ENCODE measurements at regions not wholly inside any gene's neighbourhood (a gene's known extent, or its start where the extent isn't known, plus 50 kb on each side); places are given as distances from the start of the nearest gene placed in this dataset.

DNA sequence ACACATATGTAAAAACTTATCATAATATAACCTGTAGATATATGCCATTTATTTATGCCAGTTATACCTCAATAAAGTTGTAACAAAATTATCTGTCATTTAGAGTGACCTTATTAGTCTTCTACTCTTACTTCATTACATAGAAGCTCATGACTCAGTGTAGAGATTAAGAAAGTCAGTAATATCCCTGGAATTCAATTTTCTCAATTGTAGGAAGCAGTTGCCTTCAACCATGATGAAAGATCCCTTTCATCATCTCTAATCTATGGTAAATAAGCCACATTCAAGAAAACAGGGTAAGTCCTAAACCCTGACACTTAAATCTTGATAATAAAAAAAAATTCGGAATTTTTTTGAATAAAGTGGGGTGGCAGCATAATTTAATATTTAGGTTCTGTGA, 216.5 kb upstream of the PEX5L start:
- Mint-ChIP-seq H3K4me1 (ENCODE audit: insufficient read depth, unreplicated experiment) (peaks cover 22% of the 10 kb centered on the region), H3K27ac (ENCODE audit: low read depth, unreplicated experiment) (no peak overlapping the region), H3K9me3 (ENCODE audit: unreplicated experiment) (no peaks in the 10 kb centered on the region), H3K27me3 (ENCODE audit: insufficient read depth, unreplicated experiment) (no peaks in the 10 kb centered on the region), H3K36me3 (ENCODE audit: insufficient read depth, unreplicated experiment) (no peaks in the 10 kb centered on the region), H3K4me3 (ENCODE audit: unreplicated experiment) (no peak overlapping the region)
- BruUV-seq (replicated peaks) = no TSS peak
- TF ChIP-seq CTCF (IDR thresholded peaks at IDR 0.05; ENCODE audit: unreplicated experiment) = no peak
- ChIA-PET POLR2A (no interaction called here), CTCF (no interaction called here)
- intact Hi-C loops (cut with micrococcal nuclease) = no loop called here
- peak; percentile 34 for DNase-seq (ENCODE audit: unreplicated experiment)

GRCh38 chr3:180264479-180264878, 227.7 kb upstream of the PEX5L start:
- TF ChIP-seq CTCF (IDR thresholded peaks at IDR 0.05; ENCODE audit: unreplicated experiment) = no peak
- POLR2A ChIA-PET = no interaction called here

DNA sequence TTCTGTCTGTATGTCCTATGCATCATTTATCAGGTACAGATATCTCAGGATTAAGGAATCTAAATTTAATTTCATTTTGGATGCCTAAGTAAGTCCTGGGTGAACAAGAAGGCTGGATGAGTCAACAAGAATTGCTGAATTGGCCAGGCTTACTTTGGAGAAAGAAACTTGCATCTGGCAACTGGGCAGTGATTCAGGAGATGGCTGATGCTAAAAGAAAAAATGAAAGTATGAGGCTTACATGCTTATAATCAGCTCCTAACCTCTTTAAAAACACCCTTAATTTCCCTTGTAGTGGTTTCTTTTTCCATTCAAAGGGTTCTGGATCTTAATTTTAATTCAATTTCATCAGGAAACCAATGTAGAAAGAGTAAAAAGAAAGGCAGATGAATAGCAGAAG, 228.8 kb upstream of the PEX5L start:
- POLR2A ChIA-PET = interaction anchor here (0.5 kb wide), 1 partner anchor 33 kb away, joined by 3 read pairs; no protein-coding TSS in a partner anchor

More at GRCh38 chr3:180264479-180264878, 227.7 kb upstream of the PEX5L start:
- no TSS peak for BruUV-seq (replicated peaks)
- no peak overlapping the region for H3K27ac Mint-ChIP-seq (ENCODE audit: low read depth, unreplicated experiment)
- H3K4me3 Mint-ChIP-seq (ENCODE audit: unreplicated experiment) = no peak overlapping the region
- peaks cover 22% of the 10 kb centered on the region for H3K9me3 Mint-ChIP-seq (ENCODE audit: unreplicated experiment)
- peaks cover 12% of the 10 kb centered on the region for H3K4me1 Mint-ChIP-seq (ENCODE audit: insufficient read depth, unreplicated experiment)
- CTCF ChIA-PET = interaction anchor here (0.7 kb wide), 1 partner anchor 14 kb away, joined by 3 read pairs; no protein-coding TSS in a partner anchor
- no peaks in the 10 kb centered on the region for H3K27me3 Mint-ChIP-seq (ENCODE audit: insufficient read depth, unreplicated experiment)
- no peaks in the 10 kb centered on the region for H3K36me3 Mint-ChIP-seq (ENCODE audit: insufficient read depth, unreplicated experiment)
- intact Hi-C loops (cut with micrococcal nuclease) = no loop called here
- DNase-seq (ENCODE audit: unreplicated experiment) = no peak

DNA sequence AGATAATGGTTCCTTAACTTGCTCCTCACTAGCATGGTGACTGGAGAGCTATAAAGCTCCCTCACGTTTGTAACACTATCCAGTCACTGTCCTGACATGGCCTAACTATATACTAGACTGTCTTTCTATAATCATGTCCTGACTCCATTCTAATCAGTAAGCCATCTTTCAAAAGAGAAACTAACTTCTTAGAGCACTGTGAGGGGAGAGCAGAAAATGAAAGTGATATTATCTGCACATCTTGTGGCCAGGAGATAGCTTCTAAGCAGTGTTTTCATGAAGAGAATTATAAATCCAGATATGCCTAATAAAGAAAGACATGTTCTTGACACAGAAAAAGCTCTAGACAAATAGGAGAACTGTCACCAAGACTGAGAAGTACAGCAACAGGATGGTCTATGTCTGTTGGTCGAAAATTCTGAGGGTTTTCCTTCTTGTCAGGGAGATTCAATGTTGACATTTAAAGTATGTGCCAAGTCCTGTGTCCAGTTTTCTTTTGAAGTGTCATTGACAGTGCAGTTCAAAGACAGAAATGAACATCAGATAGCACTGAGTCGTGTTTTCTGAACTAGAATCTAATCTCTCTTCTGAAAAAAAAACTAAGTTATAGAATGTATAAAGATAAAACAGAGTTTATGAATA, 230.6 kb upstream of the PEX5L start:
- POLR2A ChIA-PET = no interaction called here
- intact Hi-C loops (cut with micrococcal nuclease) = no loop called here
- Mint-ChIP-seq H3K27me3 (ENCODE audit: insufficient read depth, unreplicated experiment) (no peaks in the 10 kb centered on the region), H3K9me3 (ENCODE audit: unreplicated experiment) (peaks cover 8% of the 10 kb centered on the region), H3K36me3 (ENCODE audit: insufficient read depth, unreplicated experiment) (no peaks in the 10 kb centered on the region), H3K4me1 (ENCODE audit: insufficient read depth, unreplicated experiment) (peaks cover 12% of the 10 kb centered on the region), H3K27ac (ENCODE audit: low read depth, unreplicated experiment) (peak overlapping the region; percentile 86), H3K4me3 (ENCODE audit: unreplicated experiment) (peak overlapping the region; percentile 53)
- no peak for DNase-seq (ENCODE audit: unreplicated experiment)
- BruUV-seq (replicated peaks) = no TSS peak
- CTCF ChIA-PET = interaction anchor here (0.6 to 0.9 kb wide), 3 partner anchors 338 to 456 kb away, joined by 3 to 4 read pairs (median 3); no protein-coding TSS in a partner anchor
- no peak for TF ChIP-seq CTCF (IDR thresholded peaks at IDR 0.05; ENCODE audit: unreplicated experiment)

More for the DNA sequence above, 228.8 kb upstream of the PEX5L start:
- no peaks in the 10 kb centered on the region for H3K27me3 Mint-ChIP-seq (ENCODE audit: insufficient read depth, unreplicated experiment)
- H3K4me3 Mint-ChIP-seq (ENCODE audit: unreplicated experiment) = no peak overlapping the region
- H3K36me3 Mint-ChIP-seq (ENCODE audit: insufficient read depth, unreplicated experiment) = no peaks in the 10 kb centered on the region
- BruUV-seq (replicated peaks) = no TSS peak
- TF ChIP-seq CTCF (IDR thresholded peaks at IDR 0.05; ENCODE audit: unreplicated experiment) = no peak
- intact Hi-C loops (cut with micrococcal nuclease) = no loop called here
- H3K4me1 Mint-ChIP-seq (ENCODE audit: insufficient read depth, unreplicated experiment) = peaks cover 12% of the 10 kb centered on the region
- peaks cover 15% of the 10 kb centered on the region for H3K9me3 Mint-ChIP-seq (ENCODE audit: unreplicated experiment)
- peak; percentile 28 for DNase-seq (ENCODE audit: unreplicated experiment)
- CTCF ChIA-PET = interaction anchor here (0.6 to 0.8 kb wide), 2 partner anchors 8 to 14 kb away, joined by 3 to 4 read pairs; no protein-coding TSS in a partner anchor
- H3K27ac Mint-ChIP-seq (ENCODE audit: low read depth, unreplicated experiment) = no peak overlapping the region

Measured in MCF 10A (cell line).